ENCODE measurements at regions not wholly inside any gene's neighbourhood (a gene's known extent, or its start where the extent isn't known, plus 50 kb on each side); places are given as distances from the start of the nearest gene placed in this dataset.
A peak's percentile ranks its signal among the peaks of the same experiment; 100 is the strongest.

GRCh38 chr1:226495716-226496115 lies 52.8 kb upstream of the STUM start:
- intact Hi-C loops (cut with DNase I; ENCODE audit: low total_unique reads) = no loop called here
- DNase-seq = peak; percentile 23 to 56
- H3K9me3 ChIP-seq = no peaks in the 10 kb centered on the region
- no peak overlapping the region for H3K27ac ChIP-seq
- H3K4me3 ChIP-seq = no peak overlapping the region
- H3K27me3 ChIP-seq = no peaks in the 10 kb centered on the region
- 59 to 75% (median 69%) methylated on average over 4 of the region's 4 CpGs for WGBS, 5 donors
- no peaks in the 10 kb centered on the region for H3K36me3 ChIP-seq
- H3K4me1 ChIP-seq = no peaks in the 10 kb centered on the region
- TF ChIP-seq EP300 (IDR thresholded peaks at IDR 0.05) (no peak), POLR2AphosphoS5 (IDR thresholded peaks at IDR 0.05) (no peak), POLR2A (IDR thresholded peaks at IDR 0.05) (no peak), CTCF (IDR thresholded peaks at IDR 0.05) (no peak)

- peak in 1 of 2 donors; percentile 1 for DNase-seq
- Histone ChIP-seq H3K27ac (no peak overlapping the region), H3K4me3 (no peak overlapping the region), H3K27me3 (no peaks in the 10 kb centered on the region), H3K36me3 (no peaks in the 10 kb centered on the region), H3K9me3 (no peaks in the 10 kb centered on the region), H3K4me1 (no peaks in the 10 kb centered on the region)
- TF ChIP-seq POLR2AphosphoS5 (IDR thresholded peaks at IDR 0.05) (no peak), POLR2A (IDR thresholded peaks at IDR 0.05) (no peak), EP300 (IDR thresholded peaks at IDR 0.05) (no peak), CTCF (IDR thresholded peaks at IDR 0.05) (no peak)
- intact Hi-C loops (cut with DNase I; ENCODE audit: low total_unique reads) = no loop called here
- WGBS, 5 donors = 68 to 80% (median 75%) methylated on average over 6 to 7 of the region's 7 CpGs
Measured at GRCh38 chr1:226496453-226497015, 52.0 kb upstream of the STUM start.

GRCh38 chr1:226497276-226497833 lies 51.2 kb upstream of the STUM start:
- Histone ChIP-seq H3K27ac (no peak overlapping the region), H3K9me3 (no peaks in the 10 kb centered on the region), H3K4me1 (no peaks in the 10 kb centered on the region), H3K27me3 (no peaks in the 10 kb centered on the region), H3K36me3 (no peaks in the 10 kb centered on the region), H3K4me3 (no peak overlapping the region)
- TF ChIP-seq POLR2A (IDR thresholded peaks at IDR 0.05) (no peak), EP300 (IDR thresholded peaks at IDR 0.05) (no peak), POLR2AphosphoS5 (IDR thresholded peaks at IDR 0.05) (no peak), CTCF (IDR thresholded peaks at IDR 0.05) (no peak)
- intact Hi-C loops (cut with DNase I; ENCODE audit: low total_unique reads) = no loop called here
- DNase-seq = peak in 1 of 2 donors; percentile 11
- 89 to 96% (median 95%) methylated on average over 5 of the region's 5 CpGs for WGBS, 5 donors

GRCh38 chr1:226497991-226498639 lies 50.4 kb upstream of the STUM start:
- 89 to 93% (median 90%) methylated on average over 12 of the region's 12 CpGs for WGBS, 5 donors
- peak; percentile 18 to 25 for DNase-seq
- no peak for TF ChIP-seq CTCF (IDR thresholded peaks at IDR 0.05)
- no peak for TF ChIP-seq POLR2AphosphoS5 (IDR thresholded peaks at IDR 0.05)
- TF ChIP-seq POLR2A (IDR thresholded peaks at IDR 0.05) = no peak
- no peak for TF ChIP-seq EP300 (IDR thresholded peaks at IDR 0.05)
- H3K27ac ChIP-seq = no peak overlapping the region
- H3K4me1 ChIP-seq = no peaks in the 10 kb centered on the region
- H3K9me3 ChIP-seq = no peaks in the 10 kb centered on the region
- no peak overlapping the region for H3K4me3 ChIP-seq
- no peaks in the 10 kb centered on the region for H3K36me3 ChIP-seq
- H3K27me3 ChIP-seq = no peaks in the 10 kb centered on the region
- intact Hi-C loops (cut with DNase I; ENCODE audit: low total_unique reads) = no loop called here
